ENCODE measurements at regions not wholly inside any gene's neighbourhood (a gene's known extent, or its start where the extent isn't known, plus 50 kb on each side); places are given as distances from the start of the nearest gene placed in this dataset.

DNA sequence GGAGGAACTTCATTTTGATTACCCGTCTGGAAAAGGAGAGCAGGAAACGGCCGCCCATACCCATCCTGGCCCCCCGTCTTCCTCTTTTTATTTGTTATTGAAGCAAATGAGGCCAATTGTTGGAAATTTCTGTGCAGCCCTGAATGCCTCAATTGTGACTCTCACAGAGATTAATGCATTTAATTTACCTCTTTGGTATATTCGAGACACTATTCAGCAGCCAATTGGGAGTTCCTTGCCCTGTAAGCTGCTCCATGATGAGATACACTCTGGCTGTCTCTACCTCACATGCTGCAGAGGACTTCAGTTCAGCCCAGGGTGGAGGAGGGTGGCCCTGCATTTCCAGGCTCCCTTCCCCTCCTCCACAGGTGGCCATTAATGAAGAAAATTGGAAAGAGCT is 60.6 kb upstream of the NTM start:
- WGBS (ENCODE audit: insufficient coverage, low coverage, low lambda C conversion rate, missing lambda C conversion rate): 39% methylated on average over 5 of the region's 5 CpGs
- H3K27me3 ChIP-seq: no peaks in the 10 kb centered on the region

DNA sequence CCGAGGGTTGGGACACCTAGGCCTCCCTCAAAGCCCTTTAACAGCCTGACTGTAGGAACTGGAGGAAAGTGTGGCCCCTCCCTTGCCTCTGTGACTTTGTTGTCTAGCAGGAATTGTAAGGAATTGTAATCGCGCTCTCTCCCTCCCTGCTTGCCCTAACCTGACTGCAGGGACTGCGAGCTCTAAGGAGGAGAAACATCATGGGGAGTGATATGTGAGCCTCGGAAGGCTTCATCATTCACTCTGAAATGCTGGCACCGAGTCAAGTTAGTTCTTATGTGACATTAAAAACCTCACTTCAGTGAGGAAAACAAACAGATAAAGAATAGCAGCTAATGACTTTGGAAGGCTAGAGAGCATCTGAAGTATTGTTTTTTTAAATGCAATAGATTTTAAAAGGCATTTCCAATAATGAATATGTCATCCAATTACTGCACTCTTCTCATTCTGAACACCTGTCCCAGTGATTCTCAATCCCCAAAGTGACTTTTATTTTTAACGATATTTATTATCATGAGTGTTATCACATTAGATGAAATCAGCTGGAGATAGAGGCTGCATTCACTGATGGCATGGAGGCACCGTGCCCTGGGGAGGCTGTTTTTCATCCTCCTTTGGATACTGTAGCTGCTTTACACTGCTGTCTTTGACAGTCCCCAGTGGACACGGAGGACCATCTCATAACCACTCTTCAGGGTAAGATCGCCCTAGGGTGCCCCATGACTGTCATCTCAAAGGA is 58.5 kb upstream of the NTM start:
- ATAC-seq: no peak
- H3K27me3 ChIP-seq: no peaks in the 10 kb centered on the region
- no peak for TF ChIP-seq POLR2A (IDR thresholded peaks at IDR 0.05)
- TF ChIP-seq, protein P1, sequence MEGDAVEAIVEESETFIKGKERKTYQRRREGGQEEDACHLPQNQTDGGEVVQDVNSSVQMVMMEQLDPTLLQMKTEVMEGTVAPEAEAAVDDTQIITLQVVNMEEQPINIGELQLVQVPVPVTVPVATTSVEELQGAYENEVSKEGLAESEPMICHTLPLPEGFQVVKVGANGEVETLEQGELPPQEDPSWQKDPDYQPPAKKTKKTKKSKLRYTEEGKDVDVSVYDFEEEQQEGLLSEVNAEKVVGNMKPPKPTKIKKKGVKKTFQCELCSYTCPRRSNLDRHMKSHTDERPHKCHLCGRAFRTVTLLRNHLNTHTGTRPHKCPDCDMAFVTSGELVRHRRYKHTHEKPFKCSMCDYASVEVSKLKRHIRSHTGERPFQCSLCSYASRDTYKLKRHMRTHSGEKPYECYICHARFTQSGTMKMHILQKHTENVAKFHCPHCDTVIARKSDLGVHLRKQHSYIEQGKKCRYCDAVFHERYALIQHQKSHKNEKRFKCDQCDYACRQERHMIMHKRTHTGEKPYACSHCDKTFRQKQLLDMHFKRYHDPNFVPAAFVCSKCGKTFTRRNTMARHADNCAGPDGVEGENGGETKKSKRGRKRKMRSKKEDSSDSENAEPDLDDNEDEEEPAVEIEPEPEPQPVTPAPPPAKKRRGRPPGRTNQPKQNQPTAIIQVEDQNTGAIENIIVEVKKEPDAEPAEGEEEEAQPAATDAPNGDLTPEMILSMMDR (IDR thresholded peaks at IDR 0.05): no peak

More for the DNA sequence above, 60.6 kb upstream of the NTM start:
- no peaks in the 10 kb centered on the region for H3K4me1 ChIP-seq
- no peak overlapping the region for H3K27ac ChIP-seq
- no peak overlapping the region for H3K4me3 ChIP-seq
- H3K36me3 ChIP-seq: no peaks in the 10 kb centered on the region
- ATAC-seq (no peak), DNase-seq (no peak)
- intact Hi-C loops (cut with DNase I): no loop called here
- TF ChIP-seq, protein P1 (IDR thresholded peaks at IDR 0.05): no peak
- TF ChIP-seq POLR2A (IDR thresholded peaks at IDR 0.05): no peak
- H3K9me3 ChIP-seq: no peaks in the 10 kb centered on the region

More for the DNA sequence above, 58.5 kb upstream of the NTM start:
- Histone ChIP-seq H3K27ac (no peak overlapping the region), H3K4me1 (no peaks in the 10 kb centered on the region), H3K36me3 (no peaks in the 10 kb centered on the region), H3K4me3 (no peak overlapping the region), H3K9me3 (no peaks in the 10 kb centered on the region)
- intact Hi-C loops (cut with DNase I): no loop called here
- 36% methylated on average over 7 of the region's 10 CpGs for WGBS (ENCODE audit: insufficient coverage, low coverage, low lambda C conversion rate, missing lambda C conversion rate)
- DNase-seq: no peak

All from right lobe of liver (tissue), 6 donors.